ENCODE measurements at regions not wholly inside any gene's neighbourhood (a gene's known extent, or its start where the extent isn't known, plus 50 kb on each side); places are given as distances from the start of the nearest gene placed in this dataset.

DNA sequence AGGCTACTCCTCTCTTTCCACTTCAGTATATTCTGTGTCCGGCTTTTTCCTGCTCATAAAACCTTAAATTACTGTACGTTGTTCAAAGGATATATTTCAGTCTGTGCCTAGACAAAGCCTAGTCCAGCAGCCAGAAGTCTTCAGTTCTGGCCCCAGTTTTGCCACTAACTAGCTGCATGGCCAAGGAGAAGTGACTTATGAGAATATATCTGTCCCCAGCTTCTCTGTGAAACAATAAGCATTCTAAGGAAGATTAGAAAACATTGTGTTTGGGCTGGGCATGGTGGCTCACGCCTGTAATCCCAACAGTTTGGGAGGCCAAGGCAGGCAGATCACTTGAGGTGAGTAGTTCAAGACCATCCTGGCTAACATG lies 105.0 kb upstream of the HDAC9 start:
- TF ChIP-seq EP300 (IDR thresholded peaks at IDR 0.05) (no peak), POLR2A (IDR thresholded peaks at IDR 0.05) (no peak)
- TF ChIP-seq, protein P1, sequence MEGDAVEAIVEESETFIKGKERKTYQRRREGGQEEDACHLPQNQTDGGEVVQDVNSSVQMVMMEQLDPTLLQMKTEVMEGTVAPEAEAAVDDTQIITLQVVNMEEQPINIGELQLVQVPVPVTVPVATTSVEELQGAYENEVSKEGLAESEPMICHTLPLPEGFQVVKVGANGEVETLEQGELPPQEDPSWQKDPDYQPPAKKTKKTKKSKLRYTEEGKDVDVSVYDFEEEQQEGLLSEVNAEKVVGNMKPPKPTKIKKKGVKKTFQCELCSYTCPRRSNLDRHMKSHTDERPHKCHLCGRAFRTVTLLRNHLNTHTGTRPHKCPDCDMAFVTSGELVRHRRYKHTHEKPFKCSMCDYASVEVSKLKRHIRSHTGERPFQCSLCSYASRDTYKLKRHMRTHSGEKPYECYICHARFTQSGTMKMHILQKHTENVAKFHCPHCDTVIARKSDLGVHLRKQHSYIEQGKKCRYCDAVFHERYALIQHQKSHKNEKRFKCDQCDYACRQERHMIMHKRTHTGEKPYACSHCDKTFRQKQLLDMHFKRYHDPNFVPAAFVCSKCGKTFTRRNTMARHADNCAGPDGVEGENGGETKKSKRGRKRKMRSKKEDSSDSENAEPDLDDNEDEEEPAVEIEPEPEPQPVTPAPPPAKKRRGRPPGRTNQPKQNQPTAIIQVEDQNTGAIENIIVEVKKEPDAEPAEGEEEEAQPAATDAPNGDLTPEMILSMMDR (IDR thresholded peaks at IDR 0.05) = no peak
